ENCODE measurements at regions not wholly inside any gene's neighbourhood (a gene's known extent, or its start where the extent isn't known, plus 50 kb on each side); places are given as distances from the start of the nearest gene placed in this dataset.

GRCh38 chr17:69695646-69696045, 281.1 kb downstream of the MAP2K6 start:
- TF ChIP-seq POLR2A (IDR thresholded peaks at IDR 0.05) (no peak), CTCF (IDR thresholded peaks at IDR 0.05) (no peak)

All from ovary (tissue), 3 donors.